ENCODE measurements at regions not wholly inside any gene's neighbourhood (a gene's known extent, or its start where the extent isn't known, plus 50 kb on each side); places are given as distances from the start of the nearest gene placed in this dataset.

- TF ChIP-seq, protein P1, sequence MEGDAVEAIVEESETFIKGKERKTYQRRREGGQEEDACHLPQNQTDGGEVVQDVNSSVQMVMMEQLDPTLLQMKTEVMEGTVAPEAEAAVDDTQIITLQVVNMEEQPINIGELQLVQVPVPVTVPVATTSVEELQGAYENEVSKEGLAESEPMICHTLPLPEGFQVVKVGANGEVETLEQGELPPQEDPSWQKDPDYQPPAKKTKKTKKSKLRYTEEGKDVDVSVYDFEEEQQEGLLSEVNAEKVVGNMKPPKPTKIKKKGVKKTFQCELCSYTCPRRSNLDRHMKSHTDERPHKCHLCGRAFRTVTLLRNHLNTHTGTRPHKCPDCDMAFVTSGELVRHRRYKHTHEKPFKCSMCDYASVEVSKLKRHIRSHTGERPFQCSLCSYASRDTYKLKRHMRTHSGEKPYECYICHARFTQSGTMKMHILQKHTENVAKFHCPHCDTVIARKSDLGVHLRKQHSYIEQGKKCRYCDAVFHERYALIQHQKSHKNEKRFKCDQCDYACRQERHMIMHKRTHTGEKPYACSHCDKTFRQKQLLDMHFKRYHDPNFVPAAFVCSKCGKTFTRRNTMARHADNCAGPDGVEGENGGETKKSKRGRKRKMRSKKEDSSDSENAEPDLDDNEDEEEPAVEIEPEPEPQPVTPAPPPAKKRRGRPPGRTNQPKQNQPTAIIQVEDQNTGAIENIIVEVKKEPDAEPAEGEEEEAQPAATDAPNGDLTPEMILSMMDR (IDR thresholded peaks at IDR 0.05) = no peak
- TF ChIP-seq POLR2A (IDR thresholded peaks at IDR 0.05) = no peak
- TF ChIP-seq EP300 (IDR thresholded peaks at IDR 0.05) = no peak
- TF ChIP-seq POLR2AphosphoS5 (IDR thresholded peaks at IDR 0.05) = no peak
These were observed 868.5 kb upstream of the SLIT2 start for GRCh38 chr4:19382993-19383756.
